ENCODE measurements at regions not wholly inside any gene's neighbourhood (a gene's known extent, or its start where the extent isn't known, plus 50 kb on each side); places are given as distances from the start of the nearest gene placed in this dataset.

- TF ChIP-seq POLR2A (IDR thresholded peaks at IDR 0.05) (no peak), CTCF (IDR thresholded peaks at IDR 0.05) (no peak)
Observed at GRCh38 chr2:422676-423435, 135.0 kb upstream of the ALKAL2 start.
